BJ (cell line): ENCODE measurements at regions not wholly inside any gene's neighbourhood (a gene's known extent, or its start where the extent isn't known, plus 50 kb on each side); places are given as distances from the start of the nearest gene placed in this dataset.
"Not testable (repeated sequence)": the region's sequence is repeated elsewhere in the genome, so short reads cannot be mapped to it uniquely, and the experiment has no call there.

Experiments used
- CTCF ChIA-PET: fragments of 350-600 bp; formaldehyde crosslinking; extraction: SDS; loops from one replicate; lab custom pipeline; 2021; ENCODE audit warnings: antibody characterized with exemption, inconsistent platforms; lab: Yijun Ruan, JAX
- POLR2A ChIA-PET: fragments of 300-600 bp; sonication (Branson Sonifier 250); formaldehyde crosslinking; extraction: SDS; loops from one replicate; lab custom pipeline; 2021; ENCODE audit warnings: antibody characterized with exemption; lab: Charles Lee
- DNase-seq: peaks from one replicate; pipeline ENCODE4 v3.0.0-alpha.2; 2011; ENCODE audit warnings: low read depth
- H3K27me3 ChIP-seq: 2 replicates; pipeline ENCODE4 v1.6.0; 2011; ENCODE audit warnings: low read length; ENCODE audit not compliant: control insufficient read depth, insufficient read depth
- H3K36me3 ChIP-seq: 2 replicates; pipeline ENCODE4 v1.5.1; 2011; ENCODE audit warnings: low read length; ENCODE audit not compliant: control insufficient read depth, insufficient read depth
- H3K4me3 ChIP-seq: 2 replicates; pipeline ENCODE4 v1.5.1; 2011; ENCODE audit warnings: low read depth, mild to moderate bottlenecking, control low read depth, low read length
- TF ChIP-seq, protein P1 (sequence below): IDR thresholded peaks from 2 replicates; pipeline ENCODE4 v1.5.1; 2011; ENCODE audit warnings: low read depth, mild to moderate bottlenecking, control low read depth, inconsistent platforms, low read length, moderate library complexity; ENCODE audit not compliant: insufficient read depth

DNA sequence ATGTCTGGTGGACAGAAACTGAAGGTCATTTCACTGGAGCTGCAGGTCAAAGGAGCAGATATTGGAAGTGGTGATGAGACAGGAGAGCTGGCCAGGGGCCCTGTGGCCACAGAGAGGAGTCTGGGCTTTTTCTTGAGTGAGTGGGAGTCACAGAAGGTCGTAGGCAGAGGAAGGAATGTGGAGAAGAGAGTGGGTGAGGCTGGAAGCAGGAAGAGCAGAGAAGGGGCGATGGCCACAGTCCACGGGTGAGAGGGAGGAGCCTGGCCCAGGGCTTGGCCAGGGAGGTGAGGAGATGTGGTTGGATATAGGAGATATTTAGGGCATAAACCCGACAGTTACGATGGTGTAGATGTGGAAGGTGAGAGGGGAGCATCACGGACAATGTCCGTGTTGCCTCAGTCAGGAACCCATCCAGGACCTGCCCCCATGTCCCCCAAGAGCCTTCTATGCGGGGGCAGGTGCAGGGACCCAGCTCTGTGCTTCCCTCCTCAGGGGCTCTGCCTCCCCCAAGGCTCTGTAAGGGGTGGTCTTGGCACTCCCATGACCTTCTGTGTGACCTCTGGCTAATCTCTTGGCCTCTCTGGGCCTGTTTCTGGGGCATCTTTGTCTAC lies 150.5 kb upstream of the PTPN1 start:
- no peak for DNase-seq
- no peaks in the 10 kb centered on the region for H3K36me3 ChIP-seq
- POLR2A ChIA-PET: no interaction called here
- peaks cover 7% of the 10 kb centered on the region for H3K27me3 ChIP-seq
- no peak overlapping the region for H3K4me3 ChIP-seq
- CTCF ChIA-PET: no interaction called here
- TF ChIP-seq, protein P1, sequence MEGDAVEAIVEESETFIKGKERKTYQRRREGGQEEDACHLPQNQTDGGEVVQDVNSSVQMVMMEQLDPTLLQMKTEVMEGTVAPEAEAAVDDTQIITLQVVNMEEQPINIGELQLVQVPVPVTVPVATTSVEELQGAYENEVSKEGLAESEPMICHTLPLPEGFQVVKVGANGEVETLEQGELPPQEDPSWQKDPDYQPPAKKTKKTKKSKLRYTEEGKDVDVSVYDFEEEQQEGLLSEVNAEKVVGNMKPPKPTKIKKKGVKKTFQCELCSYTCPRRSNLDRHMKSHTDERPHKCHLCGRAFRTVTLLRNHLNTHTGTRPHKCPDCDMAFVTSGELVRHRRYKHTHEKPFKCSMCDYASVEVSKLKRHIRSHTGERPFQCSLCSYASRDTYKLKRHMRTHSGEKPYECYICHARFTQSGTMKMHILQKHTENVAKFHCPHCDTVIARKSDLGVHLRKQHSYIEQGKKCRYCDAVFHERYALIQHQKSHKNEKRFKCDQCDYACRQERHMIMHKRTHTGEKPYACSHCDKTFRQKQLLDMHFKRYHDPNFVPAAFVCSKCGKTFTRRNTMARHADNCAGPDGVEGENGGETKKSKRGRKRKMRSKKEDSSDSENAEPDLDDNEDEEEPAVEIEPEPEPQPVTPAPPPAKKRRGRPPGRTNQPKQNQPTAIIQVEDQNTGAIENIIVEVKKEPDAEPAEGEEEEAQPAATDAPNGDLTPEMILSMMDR: no peak

DNA sequence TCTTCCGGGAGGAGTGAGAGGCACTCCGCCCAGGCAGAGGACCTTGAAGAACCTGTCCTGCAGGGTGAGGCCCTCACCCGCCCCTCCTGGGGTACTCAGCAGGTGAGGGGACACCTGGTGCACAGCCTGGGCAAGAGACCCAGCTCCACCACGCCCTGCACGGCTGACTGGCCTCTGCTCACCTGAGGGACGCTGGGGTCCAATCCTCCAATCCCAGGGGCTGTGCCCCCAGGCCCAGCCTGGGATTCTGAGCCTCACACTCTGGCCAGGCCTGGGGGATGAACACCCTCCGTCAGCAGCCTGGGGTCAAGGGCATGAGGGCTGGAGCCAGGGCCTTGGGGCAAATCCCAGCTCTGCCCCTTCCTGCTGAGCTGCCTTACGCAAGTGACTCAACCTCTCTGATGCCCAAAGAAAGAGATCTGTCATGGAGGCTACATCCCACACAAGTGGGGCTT lies 149.9 kb upstream of the PTPN1 start:
- CTCF ChIA-PET: no interaction called here
- POLR2A ChIA-PET: no interaction called here

DNA sequence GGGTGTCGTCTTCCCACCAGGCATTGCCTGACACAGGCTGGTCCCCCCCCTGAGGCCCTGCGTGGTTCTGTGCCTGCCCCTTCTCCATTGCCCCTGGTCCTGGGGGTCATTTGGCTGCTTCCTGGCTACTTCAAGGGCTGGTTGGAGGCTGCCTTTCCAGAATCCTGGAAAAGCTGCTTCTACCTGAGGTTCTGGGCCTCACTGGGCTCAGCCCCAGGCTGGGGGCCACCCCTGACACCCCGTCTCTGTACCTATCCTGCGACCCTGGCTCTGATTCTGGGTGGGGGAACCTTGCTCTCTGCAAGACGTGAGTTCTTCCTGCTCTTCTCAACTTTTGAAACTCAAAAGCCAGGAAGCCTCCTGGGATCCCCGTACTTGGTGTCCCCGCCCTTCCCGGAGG lies 149.3 kb upstream of the PTPN1 start:
- ChIA-PET POLR2A (no interaction called here), CTCF (no interaction called here)
- peaks cover 7% of the 10 kb centered on the region for H3K27me3 ChIP-seq
- H3K36me3 ChIP-seq: no peaks in the 10 kb centered on the region
- no peak overlapping the region for H3K4me3 ChIP-seq
- no peak for DNase-seq
- TF ChIP-seq, protein P1: no peak

More for the DNA sequence above, 149.9 kb upstream of the PTPN1 start:
- no peak overlapping the region for H3K4me3 ChIP-seq
- no peaks in the 10 kb centered on the region for H3K36me3 ChIP-seq
- TF ChIP-seq, protein P1: no peak
- DNase-seq: no peak
- H3K27me3 ChIP-seq: peaks cover 7% of the 10 kb centered on the region

DNA sequence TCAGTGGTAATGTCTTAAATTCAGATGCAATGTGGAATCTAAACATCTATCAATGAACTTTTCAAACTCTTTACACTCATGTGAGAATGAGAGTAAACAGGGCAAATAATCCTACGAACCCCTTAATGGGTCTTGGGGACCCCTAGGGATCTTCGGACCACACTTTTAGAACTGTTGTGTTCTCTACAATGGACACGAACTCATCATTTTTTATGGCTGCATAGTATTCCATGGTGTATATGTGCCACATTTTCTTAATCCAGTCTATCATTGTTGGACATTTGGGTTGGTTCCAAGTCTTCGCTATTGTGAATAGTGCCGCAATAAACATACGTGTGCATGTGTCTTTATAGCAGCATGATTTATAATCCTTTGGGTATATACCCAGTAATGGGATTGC lies 148.0 kb upstream of the PTPN1 start:
- H3K27me3 ChIP-seq, POLR2A ChIA-PET, CTCF ChIA-PET, DNase-seq, H3K36me3 ChIP-seq, H3K4me3 ChIP-seq: not testable (repeated sequence)

DNA sequence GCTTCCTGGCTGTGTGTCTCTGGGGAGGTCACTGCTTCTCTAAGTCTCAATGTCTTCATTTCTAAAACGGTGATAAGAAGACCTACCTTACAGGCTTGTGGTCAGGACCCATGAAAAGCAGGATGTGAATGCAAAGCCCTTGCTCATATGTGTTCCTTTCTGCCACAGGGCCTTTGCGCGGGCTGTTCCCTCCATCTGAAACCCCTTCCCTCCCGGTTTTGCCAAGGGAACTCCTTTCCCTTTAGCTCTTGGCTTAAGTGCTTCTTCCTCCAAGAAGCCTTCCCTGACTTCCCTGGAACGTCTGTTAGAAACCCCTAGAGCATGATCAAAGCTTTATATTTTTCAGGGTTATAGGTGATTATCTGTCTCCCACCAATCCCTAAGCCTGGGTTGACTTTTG lies 147.2 kb upstream of the PTPN1 start:
- no peak overlapping the region for H3K4me3 ChIP-seq

More for the DNA sequence above, 147.2 kb upstream of the PTPN1 start:
- CTCF ChIA-PET: no interaction called here
- Histone ChIP-seq H3K36me3 (no peaks in the 10 kb centered on the region), H3K27me3 (peaks cover 7% of the 10 kb centered on the region)
- no peak for DNase-seq
- TF ChIP-seq, protein P1: no peak
- POLR2A ChIA-PET: no interaction called here
